ENCODE measurements at regions not wholly inside any gene's neighbourhood (a gene's known extent, or its start where the extent isn't known, plus 50 kb on each side); places are given as distances from the start of the nearest gene placed in this dataset.

DNA sequence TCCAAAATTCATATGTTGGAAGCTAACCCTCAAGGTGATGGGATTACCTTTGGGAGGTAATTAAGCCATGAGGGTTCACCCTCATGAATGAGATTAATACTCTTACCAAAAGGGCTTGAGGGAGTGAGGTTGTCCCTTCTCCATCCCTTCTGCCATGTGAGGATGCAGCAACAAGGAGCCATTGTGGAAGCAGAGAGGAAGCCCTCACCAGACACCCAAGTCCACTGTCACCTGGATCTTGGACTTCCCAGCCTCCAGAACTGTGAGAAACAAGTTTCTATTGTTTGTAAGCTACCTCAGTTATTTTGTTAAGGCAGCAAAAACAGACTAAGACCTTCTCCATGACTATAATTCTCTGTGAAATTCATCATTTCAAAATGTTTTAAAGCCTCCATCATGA is 125.7 kb downstream of the FAM124B start:
- TF ChIP-seq, protein P1, sequence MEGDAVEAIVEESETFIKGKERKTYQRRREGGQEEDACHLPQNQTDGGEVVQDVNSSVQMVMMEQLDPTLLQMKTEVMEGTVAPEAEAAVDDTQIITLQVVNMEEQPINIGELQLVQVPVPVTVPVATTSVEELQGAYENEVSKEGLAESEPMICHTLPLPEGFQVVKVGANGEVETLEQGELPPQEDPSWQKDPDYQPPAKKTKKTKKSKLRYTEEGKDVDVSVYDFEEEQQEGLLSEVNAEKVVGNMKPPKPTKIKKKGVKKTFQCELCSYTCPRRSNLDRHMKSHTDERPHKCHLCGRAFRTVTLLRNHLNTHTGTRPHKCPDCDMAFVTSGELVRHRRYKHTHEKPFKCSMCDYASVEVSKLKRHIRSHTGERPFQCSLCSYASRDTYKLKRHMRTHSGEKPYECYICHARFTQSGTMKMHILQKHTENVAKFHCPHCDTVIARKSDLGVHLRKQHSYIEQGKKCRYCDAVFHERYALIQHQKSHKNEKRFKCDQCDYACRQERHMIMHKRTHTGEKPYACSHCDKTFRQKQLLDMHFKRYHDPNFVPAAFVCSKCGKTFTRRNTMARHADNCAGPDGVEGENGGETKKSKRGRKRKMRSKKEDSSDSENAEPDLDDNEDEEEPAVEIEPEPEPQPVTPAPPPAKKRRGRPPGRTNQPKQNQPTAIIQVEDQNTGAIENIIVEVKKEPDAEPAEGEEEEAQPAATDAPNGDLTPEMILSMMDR (IDR thresholded peaks at IDR 0.05): no peak
- TF ChIP-seq POLR2A (IDR thresholded peaks at IDR 0.05): no peak
